Left ventricle myocardium superior (tissue), 1 donor: ENCODE measurements at regions not wholly inside any gene's neighbourhood (a gene's known extent, or its start where the extent isn't known, plus 50 kb on each side); places are given as distances from the start of the nearest gene placed in this dataset.

Experiments
- ATAC-seq: fragments of 200-7000 bp; cut with Tn5 transposase; one replicate; pipeline ENCODE4 v1.9.1; 2020; ENCODE audit warnings: mild to moderate bottlenecking, moderate library complexity
- DNase-seq: peaks from one replicate; pipeline ENCODE4 v3.0.0-alpha.2; 2020
- intact Hi-C: fragments of 100-400 bp; cut with micrococcal nuclease; formaldehyde crosslinking; loops from one replicate; pipeline ENCODE4 v1.11.0; 2022
- donor health status: DM: no; HTN: yes; CAD: no; lungs with severe emphysema.

DNA sequence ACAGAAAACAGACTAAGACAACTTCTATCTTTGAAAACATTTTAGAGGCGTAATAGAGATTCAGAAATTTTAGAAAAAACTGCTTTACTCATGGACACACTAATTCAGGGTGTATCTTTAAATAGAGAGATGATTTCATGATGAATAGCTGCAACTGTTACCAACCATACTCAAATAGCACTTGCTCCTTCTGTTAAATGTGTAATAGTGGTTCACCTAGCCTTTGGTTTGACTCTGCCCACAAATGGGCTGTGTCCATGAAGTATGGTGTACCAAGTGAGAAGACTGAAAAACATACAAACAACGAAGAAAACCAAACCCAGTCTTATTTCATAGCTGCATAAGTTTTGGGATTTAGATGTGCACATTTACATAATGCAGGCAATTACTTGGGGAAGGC, 610.6 kb downstream of the PLCL1 start:
- intact Hi-C loops, result no loop called here

DNA sequence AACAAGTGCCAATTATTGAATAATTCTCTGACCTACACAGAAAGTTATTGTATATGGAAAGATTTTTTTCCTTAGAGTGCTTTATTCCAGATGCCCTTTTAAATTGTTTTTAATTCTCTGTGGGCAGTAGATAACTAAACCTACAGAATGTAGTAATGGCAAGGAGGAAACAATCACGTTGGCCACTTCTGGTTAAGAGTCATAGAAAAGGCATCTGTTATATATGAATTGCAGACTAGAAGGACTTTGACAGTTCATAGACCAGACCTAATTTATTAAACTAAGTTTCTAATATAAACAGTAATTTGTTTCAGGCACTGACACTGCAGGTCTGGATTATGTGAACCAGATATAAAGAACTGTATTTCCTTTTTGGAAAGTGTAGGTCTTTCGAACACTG, 607.5 kb downstream of the PLCL1 start:
- ATAC-seq (no peak), DNase-seq (no peak)
- intact Hi-C loops, result no loop called here

More for the DNA sequence above, 610.6 kb downstream of the PLCL1 start:
- DNase-seq (no peak), ATAC-seq (no peak)

DNA sequence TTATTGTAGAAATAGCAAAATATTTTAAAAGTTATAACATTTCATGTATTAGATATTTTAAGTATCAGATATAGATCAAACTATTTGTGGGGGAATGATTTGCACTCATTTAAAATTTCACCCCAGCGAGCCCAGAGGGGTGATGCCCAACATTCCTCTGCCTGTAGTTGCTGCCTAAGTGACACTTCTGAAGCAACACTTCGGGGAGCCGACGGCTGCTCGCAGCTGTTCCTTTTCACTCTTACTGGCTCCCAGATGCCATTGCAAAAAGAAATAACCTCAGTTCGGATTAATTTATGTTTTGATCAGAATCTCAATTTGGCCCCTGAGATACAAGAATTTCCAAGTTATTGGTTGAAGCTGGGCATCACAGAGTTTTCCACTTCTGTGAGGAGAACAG, 603.8 kb downstream of the PLCL1 start:
- ATAC-seq, result no peak
- intact Hi-C loops, result no loop called here
- DNase-seq, result no peak

DNA sequence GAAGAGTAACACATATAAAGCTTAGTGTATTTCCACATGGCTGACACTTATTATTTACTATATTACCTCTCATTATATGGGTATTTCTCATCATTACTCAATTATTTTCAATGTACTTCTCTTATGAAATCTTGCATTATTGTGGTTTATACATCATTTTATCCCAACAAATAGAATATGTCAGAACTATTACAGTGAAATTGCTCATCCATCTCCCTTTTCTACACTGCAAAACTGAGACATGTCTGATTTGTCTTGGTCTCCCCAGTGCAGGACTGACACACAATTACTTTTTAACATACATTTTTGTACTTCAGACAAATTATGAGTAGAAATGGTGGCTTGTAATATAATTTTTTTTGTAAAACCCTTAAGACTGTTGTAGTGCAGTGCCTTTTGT, 600.9 kb downstream of the PLCL1 start:
- intact Hi-C loops, result no loop called here
- no peak for ATAC-seq
- no peak for DNase-seq

DNA sequence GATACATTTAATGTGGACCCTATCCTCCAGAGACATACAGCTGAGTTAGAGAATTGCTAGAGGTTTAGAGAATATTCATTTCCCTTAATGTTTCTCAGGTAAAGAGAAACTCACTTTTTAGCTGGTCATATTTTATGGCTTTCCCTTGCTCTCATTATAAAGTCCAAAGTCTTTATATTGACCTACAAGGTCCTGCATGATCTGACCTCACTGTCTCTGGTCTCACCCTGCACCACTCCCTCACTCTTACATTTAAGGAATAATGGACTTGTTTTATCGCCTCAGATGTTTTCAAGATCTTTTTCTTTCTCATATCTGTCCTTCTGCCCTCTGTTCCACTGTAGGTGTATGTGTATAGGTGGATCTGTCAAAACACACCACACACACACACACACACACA, 597.3 kb downstream of the PLCL1 start:
- intact Hi-C loops, result no loop called here
- ATAC-seq (no peak), DNase-seq (no peak)

DNA sequence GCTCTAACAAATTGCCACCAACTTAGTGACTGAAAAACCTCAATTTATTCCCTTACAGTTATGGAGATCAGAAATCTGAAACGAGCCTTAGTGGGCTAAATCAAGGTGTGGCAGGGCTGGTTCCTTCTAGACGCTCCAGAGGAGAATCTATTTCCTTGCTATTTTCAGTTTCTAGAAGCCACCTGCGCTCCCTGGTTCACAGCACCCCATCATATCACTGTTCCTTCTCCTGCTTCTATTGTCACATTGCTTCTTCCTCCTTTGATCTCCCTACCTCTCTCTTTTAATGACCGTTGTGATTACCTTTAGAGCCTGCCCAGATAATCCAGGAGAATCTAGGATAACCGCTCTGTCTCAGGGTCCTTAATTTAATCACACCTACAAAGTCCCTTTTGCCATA, 596.6 kb downstream of the PLCL1 start:
- ATAC-seq (no peak), DNase-seq (no peak)
- intact Hi-C loops, result no loop called here

DNA sequence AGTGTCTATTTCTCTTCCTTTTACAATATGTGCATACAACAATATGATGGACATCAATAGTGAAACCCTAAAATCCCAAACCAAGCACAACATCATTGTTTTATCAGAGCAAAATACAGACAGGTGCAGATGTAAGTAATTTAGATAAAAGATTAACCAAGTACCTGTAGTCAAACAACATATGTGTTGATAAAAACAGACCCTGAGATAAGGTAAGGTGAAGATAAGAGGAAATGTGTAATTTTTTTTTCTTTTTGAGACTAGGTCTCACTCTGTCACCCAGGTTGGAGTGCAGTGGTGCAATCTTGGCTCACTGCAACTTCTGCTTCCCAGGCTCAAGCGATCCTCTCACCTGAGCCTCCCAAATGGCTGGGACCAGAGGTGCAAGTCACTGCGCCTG, 589.8 kb downstream of the PLCL1 start:
- intact Hi-C loops, result no loop called here
- DNase-seq (no peak), ATAC-seq (no peak)

DNA sequence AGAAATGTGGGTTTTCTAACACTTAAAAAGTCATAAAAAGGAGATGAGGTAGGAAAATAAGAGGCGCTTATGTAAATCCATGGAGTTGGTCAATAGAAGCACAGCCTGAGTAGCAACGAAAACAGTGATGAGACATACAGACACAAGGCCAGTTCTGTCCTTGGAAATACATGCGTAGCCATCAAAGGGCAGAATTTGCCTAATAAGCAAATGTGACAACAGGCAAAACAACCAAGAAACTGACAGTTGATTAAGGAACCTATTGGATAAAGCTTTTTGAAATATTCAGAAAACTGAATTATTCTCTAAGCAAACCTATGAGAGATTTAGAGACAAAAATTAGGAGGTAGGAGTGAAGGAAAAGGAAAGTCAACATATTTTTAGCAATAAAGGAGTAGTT, 586.3 kb downstream of the PLCL1 start:
- intact Hi-C loops, result no loop called here
- ATAC-seq, result no peak

DNA sequence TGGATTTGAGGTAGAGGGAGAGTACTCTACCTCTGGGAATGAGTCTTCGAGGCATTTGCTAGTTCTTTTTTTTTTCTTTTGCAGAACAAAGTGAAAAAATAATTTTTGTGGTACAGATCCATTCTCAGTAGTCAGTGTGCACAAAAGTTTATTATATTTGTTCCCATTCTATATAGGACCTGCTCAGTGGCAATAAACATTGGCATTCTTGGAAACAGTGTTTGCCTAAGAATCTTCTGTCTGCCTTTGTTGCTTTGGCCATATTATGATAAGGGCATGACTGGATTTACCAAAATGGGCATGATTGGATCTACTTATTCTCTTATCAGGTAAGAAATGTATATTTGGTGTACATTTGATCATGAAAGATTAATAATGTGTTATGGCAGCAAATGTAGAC, 583.3 kb downstream of the PLCL1 start:
- intact Hi-C loops, result no loop called here
- ATAC-seq (no peak), DNase-seq (no peak)

More for the DNA sequence above, 586.3 kb downstream of the PLCL1 start:
- DNase-seq, result no peak

DNA sequence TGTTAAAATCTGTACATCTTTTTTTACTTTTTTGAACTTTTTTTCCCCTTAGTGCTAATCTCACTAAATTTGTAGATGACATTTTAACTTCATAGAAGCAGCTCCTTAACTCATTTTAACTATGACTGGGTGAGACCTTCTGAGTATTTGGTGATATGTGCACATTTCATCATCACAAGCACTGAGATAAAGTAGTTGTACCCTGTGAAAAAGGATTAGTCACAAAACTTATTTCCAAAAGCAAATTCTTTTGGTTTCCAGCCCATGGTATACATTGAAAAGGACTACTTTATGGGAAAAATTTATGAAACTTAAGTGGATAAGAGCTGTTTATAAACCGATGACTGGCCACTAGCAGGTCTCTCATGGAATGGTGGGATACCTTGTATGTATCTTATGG, 581.5 kb downstream of the PLCL1 start:
- ATAC-seq, result no peak
- intact Hi-C loops, result no loop called here
- DNase-seq, result no peak

DNA sequence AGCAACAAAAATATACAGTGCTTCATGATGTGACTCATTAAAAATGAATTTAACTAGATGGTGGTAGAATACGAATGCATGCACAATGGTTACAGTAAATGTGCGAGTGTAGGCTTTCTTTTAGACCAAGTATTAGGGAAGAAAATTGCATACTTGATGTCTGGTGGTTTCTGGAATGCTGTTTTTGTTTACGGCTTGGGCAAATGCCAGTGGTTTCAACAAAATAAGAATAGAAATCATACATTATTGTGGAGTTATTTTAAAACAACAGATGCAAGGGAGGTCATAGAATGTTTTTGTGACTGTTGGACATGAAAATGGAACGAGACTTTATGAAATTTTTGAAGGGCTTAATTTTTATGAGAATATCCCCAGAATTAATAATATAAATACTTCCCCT, 580.9 kb downstream of the PLCL1 start:
- DNase-seq, result no peak
- ATAC-seq, result no peak

DNA sequence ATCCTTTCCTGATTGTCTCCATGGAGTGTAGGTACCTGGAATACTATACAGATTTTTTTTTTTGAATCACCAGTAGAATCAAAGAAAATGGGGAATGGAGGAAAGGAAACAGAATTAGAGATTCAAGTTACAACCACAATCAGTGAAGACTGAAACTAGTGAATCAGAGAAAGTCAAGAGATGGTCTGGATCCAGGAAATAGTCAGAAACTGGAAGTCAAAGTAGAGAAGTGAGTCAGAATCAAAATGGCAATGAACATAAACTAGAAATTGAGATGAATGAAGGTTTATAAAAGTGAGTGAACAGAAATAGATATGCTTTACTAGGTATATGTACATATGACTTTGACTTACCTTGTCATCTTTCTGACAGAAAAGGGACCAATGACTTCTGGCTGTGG, 579.0 kb downstream of the PLCL1 start:
- intact Hi-C loops, result no loop called here
- DNase-seq (no peak), ATAC-seq (no peak)

More for the DNA sequence above, 580.9 kb downstream of the PLCL1 start:
- intact Hi-C loops, result no loop called here

DNA sequence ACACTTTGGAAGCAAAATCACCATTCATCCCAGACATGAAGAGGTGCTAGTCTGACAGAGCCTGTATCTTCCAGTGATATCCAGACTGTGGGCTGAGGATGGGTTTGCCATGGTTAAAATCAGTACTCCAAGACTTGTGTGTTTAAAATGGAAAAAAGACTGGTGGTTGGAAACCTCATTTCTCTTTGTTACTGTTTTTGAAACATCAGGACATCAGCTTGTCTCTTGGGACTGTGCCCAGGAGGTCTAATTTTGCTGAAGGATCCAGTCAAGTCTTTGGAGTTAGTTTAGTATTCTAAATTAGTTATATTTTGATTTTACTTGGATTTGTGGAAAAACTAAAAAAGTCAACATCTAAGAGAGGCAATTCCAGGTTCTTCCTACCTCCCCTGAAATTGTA, 578.4 kb downstream of the PLCL1 start:
- DNase-seq (no peak), ATAC-seq (no peak)
- intact Hi-C loops, result no loop called here

DNA sequence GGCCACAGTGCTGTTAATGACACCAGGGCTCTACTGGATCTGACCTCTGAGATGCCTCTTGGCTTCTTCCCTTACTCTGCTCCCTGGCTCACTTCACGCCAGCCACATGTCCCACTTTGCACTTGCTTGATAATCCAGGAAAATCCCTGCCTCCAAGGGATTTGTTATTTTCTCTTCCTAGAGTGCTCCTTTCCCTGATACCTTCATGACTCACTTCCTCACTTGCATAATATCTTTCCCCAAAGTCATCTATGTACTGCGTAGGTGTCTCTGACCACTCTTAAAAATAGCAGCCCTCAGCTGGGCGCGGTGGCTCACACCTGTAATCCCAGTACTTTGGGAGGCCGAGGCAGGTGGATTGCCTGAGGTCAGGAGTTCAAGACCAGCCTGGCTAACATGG, 572.3 kb downstream of the PLCL1 start:
- no peak for ATAC-seq
- intact Hi-C loops, result no loop called here
- DNase-seq, result no peak

DNA sequence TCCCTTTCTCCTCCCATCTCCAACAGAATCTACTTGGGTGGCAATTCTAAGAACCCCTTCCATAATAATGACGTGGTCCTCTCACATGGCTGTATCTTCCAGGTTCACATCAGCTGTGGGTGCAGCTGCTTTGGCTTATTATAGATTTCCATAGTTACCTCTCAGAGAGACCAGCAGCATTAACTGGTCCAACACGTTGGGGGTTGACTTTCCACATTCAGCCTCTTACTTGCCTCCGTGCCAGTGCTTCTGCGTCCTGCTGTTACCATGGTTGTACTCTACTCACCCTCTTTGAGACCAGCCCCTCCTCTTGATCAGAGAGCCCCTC, 570.7 kb downstream of the PLCL1 start:
- intact Hi-C loops, result no loop called here
- ATAC-seq (no peak), DNase-seq (no peak)

DNA sequence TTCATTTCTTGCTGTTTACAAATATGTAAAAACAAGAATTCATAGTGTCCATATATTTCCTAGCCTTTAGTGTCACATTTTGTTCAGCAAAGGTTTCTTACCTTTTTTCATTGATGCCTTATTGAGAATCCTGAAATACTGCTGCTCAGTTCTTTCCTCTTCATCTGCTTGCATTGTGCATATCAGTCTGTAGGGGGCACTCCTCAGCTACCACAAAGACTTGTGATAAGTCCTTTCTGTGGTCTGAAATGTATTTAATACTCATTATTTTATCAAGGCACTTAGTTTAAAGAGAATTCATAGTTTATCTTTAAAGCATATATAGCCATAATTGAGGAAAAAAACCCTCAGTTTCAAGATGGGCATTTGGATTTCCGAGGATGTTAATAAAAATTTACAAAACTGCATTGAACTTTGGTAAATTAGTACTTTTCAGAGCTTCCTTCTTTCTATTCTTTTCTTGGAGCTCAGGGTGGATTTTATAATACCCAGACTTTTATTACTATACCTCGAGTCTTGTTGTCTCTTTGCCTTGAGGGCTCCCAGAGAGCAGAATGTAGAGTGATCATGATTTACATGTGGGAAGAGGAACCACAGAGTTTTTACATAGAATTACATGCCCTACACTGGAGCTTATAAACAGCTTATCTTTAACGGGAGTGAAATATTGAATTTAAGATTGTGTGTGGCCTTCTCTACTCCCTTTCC, 570.1 kb downstream of the PLCL1 start:
- intact Hi-C loops, result no loop called here
- DNase-seq (no peak), ATAC-seq (no peak)

DNA sequence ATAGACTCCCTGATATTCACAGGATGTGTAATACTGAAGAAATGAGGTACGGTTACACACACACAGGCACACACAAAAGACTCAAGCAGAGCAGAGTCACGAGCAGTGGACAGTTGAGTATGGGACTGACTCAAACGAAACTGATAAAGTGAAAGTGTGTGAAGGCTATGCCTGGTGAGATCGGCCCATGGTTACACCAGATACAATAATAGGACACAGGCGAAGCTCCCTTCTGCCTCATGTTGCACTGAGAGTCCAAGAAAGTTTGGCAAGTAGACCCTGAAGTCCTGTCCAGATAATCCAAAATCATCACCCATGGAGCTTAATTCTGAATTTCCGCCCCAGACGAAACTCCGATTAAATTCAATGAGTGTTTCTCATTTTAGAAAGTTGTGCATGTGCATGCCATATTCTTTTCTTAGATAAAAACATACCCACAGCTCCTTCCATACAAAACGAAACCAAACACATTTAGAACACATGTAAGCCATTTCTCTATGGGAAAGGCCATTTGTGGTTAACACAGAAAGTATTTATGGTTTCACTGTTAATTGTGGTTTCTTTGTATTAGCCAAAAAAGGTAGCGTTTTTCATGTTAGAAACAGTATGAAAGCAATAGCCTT, 567.6 kb downstream of the PLCL1 start:
- no peak for DNase-seq
- intact Hi-C loops, result no loop called here
- no peak for ATAC-seq

DNA sequence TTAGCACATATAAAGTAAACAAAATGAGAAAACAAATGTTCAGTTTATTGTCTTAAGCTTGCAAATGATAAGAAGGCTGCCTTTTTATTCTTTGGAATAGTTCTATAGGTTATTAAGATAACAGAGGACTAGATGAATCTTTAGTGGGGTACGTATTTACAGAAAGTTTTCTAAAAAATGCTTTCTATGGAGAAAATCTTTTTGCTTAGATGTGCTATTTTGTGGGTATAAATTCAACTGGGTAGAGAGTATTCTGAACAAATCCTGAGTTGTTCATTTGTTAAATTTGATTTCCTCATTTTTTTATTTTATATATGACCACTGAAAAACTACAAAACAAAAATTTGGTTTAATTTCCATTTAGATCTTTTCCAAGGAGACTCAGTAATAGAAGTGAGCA, 566.9 kb downstream of the PLCL1 start:
- ATAC-seq, result no peak
- intact Hi-C loops, result no loop called here
- DNase-seq, result no peak

DNA sequence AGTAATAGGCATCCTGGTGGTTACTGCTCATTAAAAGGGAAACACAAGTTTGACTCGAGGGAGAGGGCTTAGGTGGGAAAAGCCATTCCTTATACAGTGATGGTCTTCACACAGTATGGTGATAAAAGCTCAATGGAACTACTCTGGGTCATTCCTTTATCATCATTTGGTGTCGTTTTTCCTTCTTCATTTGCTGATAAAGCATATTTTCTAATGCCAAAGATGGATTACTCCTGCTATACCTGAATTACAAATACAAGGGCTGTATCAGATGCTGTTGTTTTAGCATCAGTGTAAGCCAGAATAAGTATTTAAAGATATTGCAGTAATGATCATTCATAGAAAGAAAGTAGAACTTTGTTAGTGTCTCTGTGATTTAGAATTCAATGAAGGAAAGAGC, 563.7 kb downstream of the PLCL1 start:
- no peak for DNase-seq
- intact Hi-C loops, result no loop called here
- ATAC-seq, result no peak

DNA sequence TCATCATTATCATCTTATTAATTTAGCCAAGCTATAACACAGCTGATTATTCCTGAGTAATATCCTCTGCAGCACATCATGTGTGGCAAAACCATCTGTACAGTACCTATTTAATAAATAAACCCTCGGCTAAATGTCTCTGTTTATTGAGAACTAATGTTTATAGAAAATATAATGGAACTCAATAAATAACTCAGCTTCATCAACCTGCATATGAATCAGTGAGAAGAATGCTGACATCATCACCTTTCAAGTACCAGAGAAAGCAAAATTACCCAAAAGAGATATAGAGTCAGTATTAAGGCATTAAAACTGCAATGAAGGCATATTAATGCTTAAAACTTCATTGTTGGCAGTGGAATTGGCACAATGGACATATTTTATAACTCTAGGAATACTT, 558.3 kb downstream of the PLCL1 start:
- DNase-seq (no peak), ATAC-seq (no peak)
- intact Hi-C loops, result no loop called here

DNA sequence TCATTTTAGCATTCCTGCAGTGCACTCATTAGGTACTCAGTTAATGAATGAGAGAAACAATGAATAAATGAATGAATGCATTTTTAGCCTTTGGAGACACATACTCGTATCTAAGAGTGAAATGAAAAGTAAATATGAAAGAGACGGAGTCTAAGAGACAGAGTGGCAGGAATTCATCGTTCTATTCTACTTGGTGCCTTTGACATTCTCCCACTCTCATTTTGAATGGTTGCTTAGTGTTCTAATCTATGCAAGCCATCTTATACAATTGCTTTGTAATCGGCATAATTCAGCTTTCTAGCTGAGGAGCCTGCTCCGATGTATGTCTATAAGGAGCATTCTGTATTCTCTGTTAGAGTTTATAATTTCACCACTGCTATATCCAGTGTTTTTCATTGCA, 554.9 kb downstream of the PLCL1 start:
- ATAC-seq (no peak), DNase-seq (no peak)
- intact Hi-C loops, result no loop called here

DNA sequence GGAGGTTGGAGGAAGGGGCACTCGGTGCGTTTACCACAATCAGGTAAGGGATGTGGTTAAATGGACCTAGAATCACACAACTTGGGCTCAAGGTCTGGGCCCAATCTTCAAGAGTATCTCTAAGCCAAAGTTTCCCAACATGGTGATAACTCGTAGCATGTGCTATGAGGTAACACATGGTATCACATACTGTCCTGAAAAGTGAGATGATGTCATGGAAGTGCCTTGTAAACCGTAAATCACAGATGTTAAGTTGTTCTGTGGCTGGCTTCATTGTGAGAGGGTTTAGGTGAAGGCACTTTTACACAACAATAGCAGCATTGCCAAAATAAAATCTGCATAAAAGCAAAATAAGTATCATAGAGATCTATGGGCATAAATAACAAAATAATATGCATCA, 551.8 kb downstream of the PLCL1 start:
- intact Hi-C loops, result no loop called here
- ATAC-seq (no peak), DNase-seq (no peak)
